ENCODE measurements at regions not wholly inside any gene's neighbourhood (a gene's known extent, or its start where the extent isn't known, plus 50 kb on each side); places are given as distances from the start of the nearest gene placed in this dataset.
"Not testable (repeated sequence)": the region's sequence is repeated elsewhere in the genome, so short reads cannot be mapped to it uniquely, and the experiment has no call there.

GRCh38 chr15:69554279-69554961 lies 101.8 kb downstream of the RPLP1 start:
- DNase-seq (ENCODE audit: low read depth), result no peak

DNA sequence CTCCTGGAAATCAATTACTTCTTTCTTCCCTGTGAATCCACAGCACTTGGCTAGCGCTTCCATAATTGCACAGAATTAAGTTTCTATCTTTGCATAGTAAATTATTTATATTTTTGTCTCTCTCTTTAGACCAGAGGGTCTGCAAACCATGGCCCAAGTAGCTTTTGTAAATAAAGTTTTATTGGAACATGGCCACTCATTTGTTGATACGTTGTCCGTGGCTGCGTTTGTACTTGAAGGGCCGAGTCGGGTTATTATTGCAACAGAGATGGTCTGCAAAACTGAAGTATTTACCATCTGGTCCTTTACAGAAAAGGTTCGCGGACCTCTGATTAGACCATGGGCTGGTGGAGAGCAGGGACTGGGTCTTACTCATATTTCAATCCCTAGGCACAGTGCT lies 102.5 kb downstream of the RPLP1 start:
- no peak for DNase-seq (ENCODE audit: low read depth)

GRCh38 chr15:69556344-69556743 lies 103.7 kb downstream of the RPLP1 start:
- no peak for DNase-seq (ENCODE audit: low read depth)

DNA sequence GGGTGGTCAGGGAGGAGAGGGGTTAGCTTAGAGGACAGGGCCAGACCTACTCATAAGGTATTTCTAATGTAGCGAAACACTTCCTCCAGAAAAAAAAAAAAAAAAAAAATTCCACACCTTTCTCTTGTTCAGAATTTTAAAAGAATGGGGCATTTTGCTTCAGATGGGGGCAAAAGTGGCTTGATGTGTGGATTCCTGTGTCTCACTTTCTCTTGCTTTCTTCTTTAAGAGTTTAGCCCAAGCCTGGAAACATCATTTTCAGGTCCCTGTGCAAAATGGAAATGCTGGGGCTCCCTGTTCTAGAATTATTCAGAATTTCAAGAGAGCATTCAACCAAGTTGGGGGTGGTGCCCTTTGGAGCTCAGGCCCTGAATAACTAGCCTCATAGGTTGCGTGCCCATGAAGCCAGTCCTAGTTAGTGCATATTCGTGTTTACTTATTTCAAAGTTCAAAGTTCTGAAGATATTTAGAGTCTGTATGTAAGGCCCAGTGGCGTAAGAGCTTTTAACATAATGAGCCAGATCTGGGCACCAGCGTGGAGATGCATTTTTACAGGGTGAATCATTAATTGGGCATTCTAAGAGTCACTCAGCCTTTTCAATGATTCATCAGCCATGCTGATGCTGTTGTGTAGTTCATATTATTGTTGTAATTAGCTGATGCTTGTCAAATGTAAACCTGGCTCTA lies 104.5 kb downstream of the RPLP1 start:
- no peak for DNase-seq (ENCODE audit: low read depth)

DNA sequence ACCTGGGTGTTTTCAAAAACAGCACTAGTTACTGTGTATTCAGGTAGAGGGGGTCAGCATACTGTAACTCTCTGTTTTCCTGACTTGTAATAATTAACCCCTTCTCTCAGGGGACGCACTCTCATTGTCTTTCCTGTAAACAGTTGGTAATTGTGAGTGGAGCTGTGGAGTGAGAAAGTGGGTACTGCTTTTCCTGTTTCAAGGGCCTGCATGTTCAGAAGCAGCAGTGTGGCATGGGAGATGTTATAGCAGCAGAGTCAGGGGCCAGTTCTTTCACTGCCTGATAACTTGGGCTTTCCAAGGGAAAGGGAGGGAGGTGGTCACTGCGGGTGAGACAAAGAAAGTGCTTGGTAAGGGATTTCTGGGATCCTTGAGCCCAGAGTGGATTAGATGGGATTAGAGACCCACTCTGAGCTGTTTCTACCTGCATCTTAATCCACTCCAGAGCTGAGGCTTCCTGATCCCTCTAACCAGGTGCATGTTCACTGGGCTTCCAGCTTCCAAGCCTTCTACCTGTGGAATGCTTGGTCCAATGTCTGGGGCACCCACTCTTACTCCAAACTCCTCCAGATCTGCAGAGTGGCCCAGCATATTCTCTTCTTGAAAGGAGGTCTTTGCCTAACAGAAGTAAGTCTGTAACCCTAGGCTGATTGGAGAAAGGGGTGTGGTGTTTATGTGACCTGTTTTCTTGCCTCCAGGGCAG lies 105.2 kb downstream of the RPLP1 start:
- DNase-seq (ENCODE audit: low read depth), result no peak

- DNase-seq (ENCODE audit: low read depth), result no peak
These were observed 107.0 kb downstream of the RPLP1 start for GRCh38 chr15:69559440-69560190.

DNA sequence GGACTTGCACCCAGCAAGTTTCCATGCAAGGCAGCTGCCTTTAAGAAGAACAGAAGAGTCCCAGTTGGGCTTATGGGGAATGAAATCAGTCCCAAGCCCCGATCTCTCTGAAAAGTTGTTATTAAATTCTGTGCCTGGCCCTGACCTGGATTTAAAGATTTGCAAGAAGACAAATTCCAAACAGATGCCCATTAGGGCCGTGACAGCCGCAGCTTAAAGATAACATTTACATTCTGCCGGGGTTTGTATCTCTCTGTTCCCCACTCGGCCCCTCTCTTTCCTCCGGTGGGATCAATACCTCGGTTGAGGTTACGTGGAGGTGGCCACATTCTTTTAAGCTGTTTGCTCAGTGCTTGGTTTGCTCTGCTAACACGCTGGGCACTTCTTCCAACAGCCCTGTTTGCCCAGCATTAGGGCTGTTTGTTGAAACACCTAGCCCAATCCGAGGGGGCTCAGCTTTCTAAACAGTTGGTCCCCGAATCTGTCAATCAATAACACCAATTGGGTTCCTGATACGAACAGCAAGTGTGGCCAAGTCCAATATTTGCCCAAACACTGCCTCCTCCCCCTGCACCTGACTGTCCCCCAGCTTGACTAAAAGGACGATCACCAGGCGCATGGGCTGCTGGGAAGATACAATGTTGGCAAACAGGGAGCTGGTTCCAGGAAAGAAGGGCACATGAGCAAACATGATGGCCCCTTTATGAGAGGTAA lies 108.6 kb downstream of the RPLP1 start:
- no peak for DNase-seq (ENCODE audit: low read depth)

DNA sequence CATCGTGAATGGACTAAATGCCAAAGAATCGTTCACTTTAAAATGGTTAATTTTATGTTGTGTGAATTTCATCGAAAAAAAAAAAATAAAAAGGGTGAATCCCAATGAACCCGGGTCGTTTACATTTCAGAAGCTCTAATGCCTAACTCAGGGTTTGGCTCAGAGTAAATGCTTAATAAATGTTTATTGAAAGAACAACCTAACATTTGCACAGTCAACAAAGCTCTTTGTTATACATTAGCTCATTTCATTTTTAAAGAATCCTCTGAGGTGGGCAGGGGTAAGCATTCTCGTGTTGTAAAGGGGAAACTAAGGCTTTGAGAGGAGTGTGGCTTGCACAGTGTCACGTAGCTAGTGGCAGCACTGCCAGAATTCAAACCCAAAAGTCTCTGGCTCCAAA lies 109.5 kb downstream of the RPLP1 start:
- DNase-seq (ENCODE audit: low read depth), result no peak

DNA sequence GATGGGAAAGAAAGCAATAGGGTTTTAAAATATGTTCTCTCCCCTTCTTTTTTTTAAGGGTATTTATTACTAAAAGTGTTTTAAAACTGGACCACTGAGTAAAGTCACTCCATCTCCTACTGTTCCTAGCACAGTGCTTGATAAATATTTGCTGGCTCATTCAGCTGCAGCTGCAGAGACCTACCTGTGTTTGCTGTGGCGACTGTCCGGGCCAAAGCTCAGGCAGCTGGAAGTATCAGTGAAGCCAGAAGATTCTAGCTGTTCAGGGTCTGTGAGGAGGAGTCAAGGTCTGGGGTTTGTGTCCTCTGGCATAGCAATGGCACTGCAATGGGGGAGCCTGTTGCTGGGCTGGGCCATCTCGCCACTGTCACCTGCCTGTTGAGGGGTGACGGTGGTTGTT lies 109.9 kb downstream of the RPLP1 start:
- DNase-seq (ENCODE audit: low read depth), result no peak

DNA sequence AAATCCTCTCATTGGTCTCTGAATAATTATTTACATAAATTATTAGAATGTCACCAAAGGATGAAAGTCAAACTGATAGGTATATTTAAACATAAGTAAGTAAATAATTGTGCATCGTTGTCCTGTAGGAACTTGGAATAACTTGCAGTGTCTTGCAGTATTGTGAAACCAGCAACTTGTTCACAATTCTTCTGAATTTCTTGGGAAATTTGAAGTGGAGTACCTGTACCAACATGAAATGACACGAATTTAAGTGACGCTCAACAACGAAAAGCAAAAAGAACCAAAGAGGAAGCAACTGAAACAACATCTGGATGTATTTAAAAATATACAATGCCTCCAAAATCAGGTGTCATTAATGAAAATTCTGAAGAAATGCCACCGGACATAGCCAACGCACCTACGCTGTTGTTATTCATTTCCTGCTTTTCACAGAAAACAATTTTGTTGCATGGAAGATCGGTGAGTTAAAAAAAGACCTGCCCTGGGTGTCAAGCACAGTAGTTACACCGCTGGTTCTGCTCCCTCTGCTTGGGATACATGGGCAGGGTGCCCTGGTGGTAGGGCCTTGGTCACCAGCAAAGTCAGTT lies 112.5 kb downstream of the RPLP1 start:
- DNase-seq (ENCODE audit: low read depth), result no peak

GRCh38 chr15:69567238-69567760 lies 114.7 kb downstream of the RPLP1 start:
- DNase-seq (ENCODE audit: low read depth), result not testable (repeated sequence)

DNA sequence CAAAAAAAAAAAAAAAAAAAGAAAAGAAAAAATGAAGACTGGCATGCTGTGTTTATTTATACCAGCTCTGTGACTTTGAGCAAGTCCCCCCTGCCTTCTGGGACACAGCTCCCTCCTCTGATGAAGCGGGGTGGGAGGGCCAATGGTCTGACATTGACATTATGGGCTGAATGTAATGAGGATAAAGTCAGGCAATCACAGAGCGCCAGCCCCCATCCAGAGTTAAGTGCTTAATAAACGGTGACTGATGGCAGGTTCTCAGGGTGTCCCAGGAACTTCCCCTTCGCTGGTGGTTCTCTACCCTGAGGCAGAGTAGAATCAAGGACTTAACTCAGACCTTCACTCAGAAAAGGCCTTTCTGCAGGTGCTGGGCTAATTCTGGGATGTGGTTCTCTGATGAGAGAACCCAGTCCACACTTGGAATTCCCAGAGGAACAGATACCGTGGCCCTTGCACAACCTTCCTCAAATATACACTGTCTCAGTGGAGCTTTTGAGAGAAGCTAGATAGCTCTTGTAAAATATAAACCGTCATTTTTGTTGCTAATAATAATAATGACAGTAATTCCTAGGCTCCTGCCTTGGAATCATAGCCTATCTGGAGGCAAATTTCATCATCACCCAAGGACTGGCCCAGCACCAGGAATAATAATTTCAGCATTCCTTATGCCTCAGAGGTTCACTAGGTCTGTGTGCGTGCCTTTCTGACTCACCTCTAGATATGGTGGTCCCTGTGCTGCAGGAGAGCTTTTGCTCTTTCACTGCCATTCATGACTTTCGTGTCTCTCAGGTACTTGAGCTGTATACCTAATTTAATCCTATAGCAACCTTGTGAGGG lies 115.8 kb downstream of the RPLP1 start:
- no peak for DNase-seq (ENCODE audit: low read depth)

DNA sequence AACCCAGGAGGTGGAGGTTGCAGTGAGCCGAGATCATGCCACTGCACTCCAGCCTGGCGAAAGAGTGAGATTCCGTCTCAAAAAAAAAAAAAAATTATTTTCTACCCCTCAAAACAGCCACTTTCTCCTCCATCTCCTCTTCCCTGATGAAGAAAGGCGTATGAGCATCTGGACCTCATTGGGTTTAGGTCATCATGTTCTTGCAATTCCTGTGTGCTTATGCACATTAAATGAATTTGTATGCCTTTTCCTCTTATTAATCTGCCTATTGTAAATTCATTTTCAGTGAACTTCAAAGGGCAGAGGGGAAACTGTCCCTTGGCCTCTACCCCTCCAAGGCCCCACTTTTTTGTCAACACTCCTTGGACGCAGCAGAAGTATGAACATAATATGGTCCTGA lies 117.8 kb downstream of the RPLP1 start:
- no peak for DNase-seq (ENCODE audit: low read depth)

- DNase-seq (ENCODE audit: low read depth), result no peak
These were observed 118.4 kb downstream of the RPLP1 start for GRCh38 chr15:69570997-69571396.

DNA sequence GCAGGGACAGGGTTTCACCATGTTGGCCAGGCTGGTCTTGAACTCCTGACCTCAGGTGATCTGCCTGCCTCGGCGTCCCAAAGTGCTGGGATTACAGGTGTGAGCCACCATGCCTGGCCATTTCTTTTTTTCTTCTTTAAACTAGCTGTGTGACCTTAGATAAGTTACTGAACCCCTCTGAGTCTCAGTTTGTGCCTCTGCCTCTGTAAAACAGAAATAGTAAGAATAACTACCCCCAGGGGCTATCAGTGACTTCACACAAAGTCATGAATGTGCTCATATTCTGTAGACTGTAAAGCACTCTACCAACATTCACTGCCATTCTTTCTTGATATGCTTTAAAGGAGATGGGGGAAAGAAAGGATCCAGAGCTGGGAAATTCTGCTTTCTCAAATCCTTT lies 120.7 kb downstream of the RPLP1 start:
- DNase-seq (ENCODE audit: low read depth), result not testable (repeated sequence)

GRCh38 chr15:69573815-69574475 lies 121.3 kb downstream of the RPLP1 start:
- DNase-seq (ENCODE audit: low read depth), result peak; percentile 39

DNA sequence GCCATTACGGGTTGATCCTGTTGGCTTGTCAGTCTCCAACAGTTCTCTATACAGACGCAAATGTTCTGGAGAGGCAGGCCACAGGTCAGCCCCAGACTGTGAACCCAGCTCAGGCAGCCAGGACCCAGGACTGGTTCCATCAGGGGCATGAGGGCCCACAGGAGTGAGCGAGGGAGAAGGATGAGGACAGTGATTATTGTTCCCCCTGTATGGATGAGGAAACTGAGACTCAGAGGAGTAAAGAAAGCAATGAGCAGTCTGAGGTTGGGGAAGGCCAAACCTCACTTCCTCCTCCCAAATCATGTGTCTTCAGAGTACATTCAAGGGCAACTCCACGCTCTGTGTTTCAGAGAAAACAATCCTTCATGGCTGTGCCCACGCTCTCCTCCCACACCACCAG lies 121.9 kb downstream of the RPLP1 start:
- no peak for DNase-seq (ENCODE audit: low read depth)

DNA sequence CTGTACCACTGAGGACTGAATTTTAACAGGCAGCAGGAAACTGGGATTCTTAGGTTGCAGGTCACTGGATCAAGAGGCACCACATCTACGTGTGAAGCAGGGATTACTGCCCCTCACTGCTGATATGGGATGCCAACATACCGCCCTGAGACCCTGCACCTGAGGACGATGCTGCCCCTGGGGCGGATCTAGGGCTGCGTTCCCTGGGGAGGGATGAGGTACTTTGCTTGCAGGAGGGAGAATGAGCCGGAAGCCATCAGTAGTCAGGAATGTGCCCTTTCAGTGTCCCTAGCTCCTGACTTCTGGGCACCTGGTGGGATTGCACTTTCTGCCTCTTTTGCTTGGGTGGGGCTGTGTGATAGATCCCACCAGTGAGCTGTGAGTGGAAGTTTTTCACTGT lies 122.8 kb downstream of the RPLP1 start:
- no peak for DNase-seq (ENCODE audit: low read depth)

DNA sequence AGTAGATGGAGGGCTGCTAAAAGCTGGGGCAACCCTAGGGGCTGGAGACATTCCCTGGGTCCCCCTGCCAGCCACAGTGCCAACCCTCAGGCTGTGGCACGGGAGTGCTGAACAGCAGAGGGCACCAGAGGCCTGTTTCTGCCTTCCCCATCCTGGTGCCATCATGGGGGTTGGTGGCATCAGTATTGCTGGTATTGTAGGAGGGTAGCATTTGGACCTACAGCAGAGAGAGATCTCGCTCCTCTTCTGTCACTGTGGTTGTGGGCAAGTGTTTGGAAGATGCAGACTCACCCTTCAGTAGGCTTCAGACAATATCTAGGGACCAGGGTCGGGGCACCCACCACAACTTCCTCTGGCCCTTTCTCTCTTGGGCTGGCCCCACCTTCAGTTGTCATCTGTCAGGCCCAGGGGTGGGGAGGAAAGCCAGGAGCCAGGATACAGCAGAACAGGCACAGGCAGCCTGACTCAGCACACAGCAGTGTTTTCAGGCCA lies 123.5 kb downstream of the RPLP1 start:
- DNase-seq (ENCODE audit: low read depth), result peak; percentile 55

- DNase-seq (ENCODE audit: low read depth), result no peak
These were observed 124.3 kb downstream of the RPLP1 start for GRCh38 chr15:69576948-69577351.

Measured in activated T-cell treated with anti-CD3 and anti-CD28 coated beads for 24 hours (primary cell).